H1 (cell line): ENCODE measurements at regions not wholly inside any gene's neighbourhood (a gene's known extent, or its start where the extent isn't known, plus 50 kb on each side); places are given as distances from the start of the nearest gene placed in this dataset.

Source experiments
- KDM5A ChIP-seq: fragments of 200-600 bp; IDR thresholded peaks from 2 replicates; pipeline ENCODE4 v1.7.1; 2012; ENCODE audit warnings: mild to moderate bottlenecking, low read length, inconsistent platforms, mixed read lengths
- ZNF274 ChIP-seq: IDR thresholded peaks from 2 replicates; pipeline ENCODE4 v1.7.0; 2012; ENCODE audit warnings: low read length, borderline replicate concordance; ENCODE audit errors: extremely low read depth
- TF ChIP-seq, protein P1 (sequence below): fragments of 300-600 bp; sonication (generic); IDR thresholded peaks from 2 replicates; pipeline ENCODE4 v1.7.1; 2012; ENCODE audit warnings: low read length, moderate library complexity, mild to moderate bottlenecking, inconsistent platforms; ENCODE audit not compliant: insufficient replicate concordance

DNA sequence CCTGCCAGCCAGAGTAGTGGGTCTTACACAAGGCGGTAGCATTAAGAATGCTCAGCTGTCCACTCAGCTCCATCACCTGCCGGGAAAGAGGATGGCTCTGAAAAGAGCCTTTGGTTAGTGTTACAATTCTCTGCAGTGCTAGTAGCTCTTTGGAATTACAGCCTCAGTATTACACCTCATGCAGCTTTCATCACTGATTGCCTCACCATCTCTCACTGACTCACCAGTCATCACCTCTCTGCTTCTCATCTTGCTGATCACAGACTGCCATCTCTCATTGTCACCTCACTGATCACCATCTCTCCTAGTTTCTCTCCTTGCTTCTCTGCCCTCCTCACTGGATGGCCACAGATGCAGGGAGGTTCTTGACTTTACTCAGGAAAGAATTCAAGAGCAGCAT, 573.5 kb upstream of the SETBP1 start (continued):
- TF ChIP-seq, protein P1, sequence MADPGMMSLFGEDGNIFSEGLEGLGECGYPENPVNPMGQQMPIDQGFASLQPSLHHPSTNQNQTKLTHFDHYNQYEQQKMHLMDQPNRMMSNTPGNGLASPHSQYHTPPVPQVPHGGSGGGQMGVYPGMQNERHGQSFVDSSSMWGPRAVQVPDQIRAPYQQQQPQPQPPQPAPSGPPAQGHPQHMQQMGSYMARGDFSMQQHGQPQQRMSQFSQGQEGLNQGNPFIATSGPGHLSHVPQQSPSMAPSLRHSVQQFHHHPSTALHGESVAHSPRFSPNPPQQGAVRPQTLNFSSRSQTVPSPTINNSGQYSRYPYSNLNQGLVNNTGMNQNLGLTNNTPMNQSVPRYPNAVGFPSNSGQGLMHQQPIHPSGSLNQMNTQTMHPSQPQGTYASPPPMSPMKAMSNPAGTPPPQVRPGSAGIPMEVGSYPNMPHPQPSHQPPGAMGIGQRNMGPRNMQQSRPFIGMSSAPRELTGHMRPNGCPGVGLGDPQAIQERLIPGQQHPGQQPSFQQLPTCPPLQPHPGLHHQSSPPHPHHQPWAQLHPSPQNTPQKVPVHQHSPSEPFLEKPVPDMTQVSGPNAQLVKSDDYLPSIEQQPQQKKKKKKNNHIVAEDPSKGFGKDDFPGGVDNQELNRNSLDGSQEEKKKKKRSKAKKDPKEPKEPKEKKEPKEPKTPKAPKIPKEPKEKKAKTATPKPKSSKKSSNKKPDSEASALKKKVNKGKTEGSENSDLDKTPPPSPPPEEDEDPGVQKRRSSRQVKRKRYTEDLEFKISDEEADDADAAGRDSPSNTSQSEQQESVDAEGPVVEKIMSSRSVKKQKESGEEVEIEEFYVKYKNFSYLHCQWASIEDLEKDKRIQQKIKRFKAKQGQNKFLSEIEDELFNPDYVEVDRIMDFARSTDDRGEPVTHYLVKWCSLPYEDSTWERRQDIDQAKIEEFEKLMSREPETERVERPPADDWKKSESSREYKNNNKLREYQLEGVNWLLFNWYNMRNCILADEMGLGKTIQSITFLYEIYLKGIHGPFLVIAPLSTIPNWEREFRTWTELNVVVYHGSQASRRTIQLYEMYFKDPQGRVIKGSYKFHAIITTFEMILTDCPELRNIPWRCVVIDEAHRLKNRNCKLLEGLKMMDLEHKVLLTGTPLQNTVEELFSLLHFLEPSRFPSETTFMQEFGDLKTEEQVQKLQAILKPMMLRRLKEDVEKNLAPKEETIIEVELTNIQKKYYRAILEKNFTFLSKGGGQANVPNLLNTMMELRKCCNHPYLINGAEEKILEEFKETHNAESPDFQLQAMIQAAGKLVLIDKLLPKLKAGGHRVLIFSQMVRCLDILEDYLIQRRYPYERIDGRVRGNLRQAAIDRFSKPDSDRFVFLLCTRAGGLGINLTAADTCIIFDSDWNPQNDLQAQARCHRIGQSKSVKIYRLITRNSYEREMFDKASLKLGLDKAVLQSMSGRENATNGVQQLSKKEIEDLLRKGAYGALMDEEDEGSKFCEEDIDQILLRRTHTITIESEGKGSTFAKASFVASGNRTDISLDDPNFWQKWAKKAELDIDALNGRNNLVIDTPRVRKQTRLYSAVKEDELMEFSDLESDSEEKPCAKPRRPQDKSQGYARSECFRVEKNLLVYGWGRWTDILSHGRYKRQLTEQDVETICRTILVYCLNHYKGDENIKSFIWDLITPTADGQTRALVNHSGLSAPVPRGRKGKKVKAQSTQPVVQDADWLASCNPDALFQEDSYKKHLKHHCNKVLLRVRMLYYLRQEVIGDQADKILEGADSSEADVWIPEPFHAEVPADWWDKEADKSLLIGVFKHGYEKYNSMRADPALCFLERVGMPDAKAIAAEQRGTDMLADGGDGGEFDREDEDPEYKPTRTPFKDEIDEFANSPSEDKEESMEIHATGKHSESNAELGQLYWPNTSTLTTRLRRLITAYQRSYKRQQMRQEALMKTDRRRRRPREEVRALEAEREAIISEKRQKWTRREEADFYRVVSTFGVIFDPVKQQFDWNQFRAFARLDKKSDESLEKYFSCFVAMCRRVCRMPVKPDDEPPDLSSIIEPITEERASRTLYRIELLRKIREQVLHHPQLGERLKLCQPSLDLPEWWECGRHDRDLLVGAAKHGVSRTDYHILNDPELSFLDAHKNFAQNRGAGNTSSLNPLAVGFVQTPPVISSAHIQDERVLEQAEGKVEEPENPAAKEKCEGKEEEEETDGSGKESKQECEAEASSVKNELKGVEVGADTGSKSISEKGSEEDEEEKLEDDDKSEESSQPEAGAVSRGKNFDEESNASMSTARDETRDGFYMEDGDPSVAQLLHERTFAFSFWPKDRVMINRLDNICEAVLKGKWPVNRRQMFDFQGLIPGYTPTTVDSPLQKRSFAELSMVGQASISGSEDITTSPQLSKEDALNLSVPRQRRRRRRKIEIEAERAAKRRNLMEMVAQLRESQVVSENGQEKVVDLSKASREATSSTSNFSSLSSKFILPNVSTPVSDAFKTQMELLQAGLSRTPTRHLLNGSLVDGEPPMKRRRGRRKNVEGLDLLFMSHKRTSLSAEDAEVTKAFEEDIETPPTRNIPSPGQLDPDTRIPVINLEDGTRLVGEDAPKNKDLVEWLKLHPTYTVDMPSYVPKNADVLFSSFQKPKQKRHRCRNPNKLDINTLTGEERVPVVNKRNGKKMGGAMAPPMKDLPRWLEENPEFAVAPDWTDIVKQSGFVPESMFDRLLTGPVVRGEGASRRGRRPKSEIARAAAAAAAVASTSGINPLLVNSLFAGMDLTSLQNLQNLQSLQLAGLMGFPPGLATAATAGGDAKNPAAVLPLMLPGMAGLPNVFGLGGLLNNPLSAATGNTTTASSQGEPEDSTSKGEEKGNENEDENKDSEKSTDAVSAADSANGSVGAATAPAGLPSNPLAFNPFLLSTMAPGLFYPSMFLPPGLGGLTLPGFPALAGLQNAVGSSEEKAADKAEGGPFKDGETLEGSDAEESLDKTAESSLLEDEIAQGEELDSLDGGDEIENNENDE = no peak
- TF ChIP-seq KDM5A (no peak), ZNF274 (no peak)
